Stimulated activated naive B cell treated with anti-CD40 and anti-IgM and Interleukin-4, amounts not matched to agents 10 μg/mL and 1 μg/mL and 100 μg/mL, for 72 hours (primary cell): ENCODE measurements at regions not wholly inside any gene's neighbourhood (a gene's known extent, or its start where the extent isn't known, plus 50 kb on each side); places are given as distances from the start of the nearest gene placed in this dataset.

Experiments used
- ATAC-seq, 2 donors: fragments of 150-1000 bp; cut with Tn5 transposase; replicated peaks; 2 replicates each; pipeline ENCODE4 v1.10.0; 2021; ENCODE audit warnings: moderate library complexity in 1 of 2
- DNase-seq: peaks from one replicate; pipeline ENCODE4 v3.0.0; 2021
- H3K27ac Mint-ChIP-seq: one replicate; pipeline ENCODE4 v1.8.0; 2022; ENCODE audit warnings: mild to moderate bottlenecking, mixed read lengths
- H3K27me3 Mint-ChIP-seq, 2 donors: one replicate each; pipeline ENCODE4 v1.8.0; 2022; ENCODE audit warnings: mixed read lengths in 2 of 2
- H3K36me3 Mint-ChIP-seq, 2 donors: one replicate each; pipeline ENCODE4 v1.8.0; 2022; ENCODE audit warnings: mixed read lengths in 2 of 2, mild to moderate bottlenecking in 1 of 2
- H3K4me1 Mint-ChIP-seq, 2 donors: one replicate each; pipeline ENCODE4 v1.8.0; 2022; ENCODE audit warnings: mixed read lengths in 2 of 2, mild to moderate bottlenecking in 1 of 2
- H3K4me3 Mint-ChIP-seq, 2 donors: one replicate each; pipeline ENCODE4 v1.8.0; 2022; ENCODE audit warnings: mild to moderate bottlenecking in 2 of 2, mixed read lengths in 2 of 2, moderate library complexity in 1 of 2
- H3K9me3 Mint-ChIP-seq, 2 donors: one replicate each; pipeline ENCODE4 v1.8.0; 2022; ENCODE audit warnings: mixed read lengths in 2 of 2, mild to moderate bottlenecking in 1 of 2

- Mint-ChIP-seq H3K27me3 (no peaks in the 10 kb centered on the region), H3K4me3 (no peak overlapping the region), H3K27ac (no peak overlapping the region), H3K36me3 (no peaks in the 10 kb centered on the region), H3K4me1 (no peaks in the 10 kb centered on the region), H3K9me3 (peaks cover 8% of the 10 kb centered on the region in 2 donors)
- no peak for ATAC-seq
- no peak for DNase-seq
Measured at GRCh38 chr12:127703026-127703425, 563.9 kb upstream of the TMEM132C start.

- no peaks in the 10 kb centered on the region for H3K36me3 Mint-ChIP-seq
- ATAC-seq: no peak
- H3K9me3 Mint-ChIP-seq: peaks cover 7 to 8% of the 10 kb centered on the region in 2 donors
- no peak for DNase-seq
- H3K4me1 Mint-ChIP-seq: no peaks in the 10 kb centered on the region
- no peak overlapping the region for H3K27ac Mint-ChIP-seq
- no peak overlapping the region for H3K4me3 Mint-ChIP-seq
- H3K27me3 Mint-ChIP-seq: no peaks in the 10 kb centered on the region
Measured at GRCh38 chr12:127711108-127711507, 555.9 kb upstream of the TMEM132C start.

GRCh38 chr12:127712561-127712960 lies 554.4 kb upstream of the TMEM132C start:
- Mint-ChIP-seq H3K4me3 (no peak overlapping the region), H3K27me3 (no peaks in the 10 kb centered on the region), H3K9me3 (peaks cover 8% of the 10 kb centered on the region in 2 donors), H3K4me1 (no peaks in the 10 kb centered on the region), H3K36me3 (no peaks in the 10 kb centered on the region), H3K27ac (no peak overlapping the region)
- DNase-seq (no peak), ATAC-seq (no peak)

- H3K27me3 Mint-ChIP-seq: no peaks in the 10 kb centered on the region
- ATAC-seq (no peak), DNase-seq (no peak)
- H3K4me3 Mint-ChIP-seq: no peak overlapping the region
- no peak overlapping the region for H3K27ac Mint-ChIP-seq
- H3K36me3 Mint-ChIP-seq: no peaks in the 10 kb centered on the region
- no peaks in the 10 kb centered on the region for H3K4me1 Mint-ChIP-seq
- peaks cover 4 to 8% of the 10 kb centered on the region in 2 donors for H3K9me3 Mint-ChIP-seq
Measured at GRCh38 chr12:127716166-127716565, 550.8 kb upstream of the TMEM132C start.

GRCh38 chr12:127717278-127717677 lies 549.7 kb upstream of the TMEM132C start:
- Mint-ChIP-seq H3K9me3 (peaks cover 4 to 8% of the 10 kb centered on the region in 2 donors), H3K27ac (no peak overlapping the region), H3K4me1 (no peaks in the 10 kb centered on the region), H3K4me3 (no peak overlapping the region), H3K36me3 (no peaks in the 10 kb centered on the region), H3K27me3 (no peaks in the 10 kb centered on the region)
- DNase-seq: no peak
- ATAC-seq: no peak

- ATAC-seq (no peak), DNase-seq (no peak)
- Mint-ChIP-seq H3K36me3 (no peaks in the 10 kb centered on the region), H3K9me3 (peaks cover 6 to 8% of the 10 kb centered on the region in 2 donors), H3K4me1 (no peaks in the 10 kb centered on the region), H3K27ac (no peak overlapping the region), H3K4me3 (no peak overlapping the region), H3K27me3 (no peaks in the 10 kb centered on the region)
Measured at GRCh38 chr12:127720334-127720733, 546.6 kb upstream of the TMEM132C start.

GRCh38 chr12:127722611-127723010 lies 544.4 kb upstream of the TMEM132C start:
- Mint-ChIP-seq H3K4me3 (no peak overlapping the region), H3K4me1 (no peaks in the 10 kb centered on the region), H3K9me3 (peaks cover 5% of the 10 kb centered on the region in 2 donors), H3K36me3 (no peaks in the 10 kb centered on the region), H3K27ac (no peak overlapping the region), H3K27me3 (no peaks in the 10 kb centered on the region)
- DNase-seq (no peak), ATAC-seq (no peak)

GRCh38 chr12:127723251-127723650 lies 543.7 kb upstream of the TMEM132C start:
- Mint-ChIP-seq H3K4me3 (no peak overlapping the region), H3K4me1 (no peaks in the 10 kb centered on the region), H3K27ac (no peak overlapping the region), H3K27me3 (no peaks in the 10 kb centered on the region), H3K9me3 (peaks cover 4 to 6% of the 10 kb centered on the region in 2 donors), H3K36me3 (no peaks in the 10 kb centered on the region)
- ATAC-seq: no peak
- no peak for DNase-seq

GRCh38 chr12:127726671-127727315 lies 540.2 kb upstream of the TMEM132C start:
- H3K9me3 Mint-ChIP-seq: peaks cover 5 to 7% of the 10 kb centered on the region in 2 donors
- ATAC-seq (no peak), DNase-seq (no peak)
- no peaks in the 10 kb centered on the region for H3K27me3 Mint-ChIP-seq
- no peaks in the 10 kb centered on the region for H3K36me3 Mint-ChIP-seq
- no peak overlapping the region for H3K4me3 Mint-ChIP-seq
- no peaks in the 10 kb centered on the region for H3K4me1 Mint-ChIP-seq
- H3K27ac Mint-ChIP-seq: no peak overlapping the region

- ATAC-seq (no peak), DNase-seq (no peak)
- H3K36me3 Mint-ChIP-seq: no peaks in the 10 kb centered on the region
- H3K27ac Mint-ChIP-seq: no peak overlapping the region
- no peak overlapping the region for H3K4me3 Mint-ChIP-seq
- H3K4me1 Mint-ChIP-seq: no peaks in the 10 kb centered on the region
- H3K9me3 Mint-ChIP-seq: peaks cover 7 to 9% of the 10 kb centered on the region in 2 donors
- H3K27me3 Mint-ChIP-seq: no peaks in the 10 kb centered on the region
Measured at GRCh38 chr12:127728285-127728684, 538.7 kb upstream of the TMEM132C start.

- H3K36me3 Mint-ChIP-seq: no peaks in the 10 kb centered on the region
- H3K9me3 Mint-ChIP-seq: peaks cover 9 to 11% of the 10 kb centered on the region in 2 donors
- DNase-seq: no peak
- no peaks in the 10 kb centered on the region for H3K27me3 Mint-ChIP-seq
- ATAC-seq: no peak
- no peak overlapping the region for H3K27ac Mint-ChIP-seq
- no peaks in the 10 kb centered on the region for H3K4me1 Mint-ChIP-seq
- no peak overlapping the region for H3K4me3 Mint-ChIP-seq
Measured at GRCh38 chr12:127728729-127729128, 538.2 kb upstream of the TMEM132C start.

GRCh38 chr12:127729381-127729780 lies 537.6 kb upstream of the TMEM132C start:
- no peak overlapping the region for H3K27ac Mint-ChIP-seq
- no peak overlapping the region for H3K4me3 Mint-ChIP-seq
- no peaks in the 10 kb centered on the region for H3K27me3 Mint-ChIP-seq
- no peak for ATAC-seq
- H3K36me3 Mint-ChIP-seq: no peaks in the 10 kb centered on the region
- H3K9me3 Mint-ChIP-seq: peaks cover 9 to 11% of the 10 kb centered on the region in 2 donors
- no peaks in the 10 kb centered on the region for H3K4me1 Mint-ChIP-seq
- no peak for DNase-seq

- Mint-ChIP-seq H3K27me3 (no peaks in the 10 kb centered on the region), H3K27ac (no peak overlapping the region), H3K9me3 (peaks cover 9% of the 10 kb centered on the region in 2 donors), H3K4me3 (no peak overlapping the region), H3K4me1 (no peaks in the 10 kb centered on the region), H3K36me3 (no peaks in the 10 kb centered on the region)
- no peak for ATAC-seq
- no peak for DNase-seq
Measured at GRCh38 chr12:127731657-127732056, 535.3 kb upstream of the TMEM132C start.

GRCh38 chr12:127742231-127742630 lies 524.7 kb upstream of the TMEM132C start:
- Mint-ChIP-seq H3K4me3 (no peak overlapping the region), H3K27ac (no peak overlapping the region), H3K4me1 (no peaks in the 10 kb centered on the region), H3K9me3 (peaks cover 0 to 1% of the 10 kb centered on the region in 2 donors), H3K36me3 (no peaks in the 10 kb centered on the region), H3K27me3 (no peaks in the 10 kb centered on the region)
- DNase-seq: no peak
- ATAC-seq: no peak

- Mint-ChIP-seq H3K27ac (no peak overlapping the region), H3K9me3 (peaks cover 0 to 2% of the 10 kb centered on the region in 2 donors), H3K27me3 (no peaks in the 10 kb centered on the region), H3K4me3 (no peak overlapping the region), H3K4me1 (no peaks in the 10 kb centered on the region), H3K36me3 (no peaks in the 10 kb centered on the region)
- ATAC-seq: no peak
- DNase-seq: no peak
Measured at GRCh38 chr12:127745469-127746212, 521.3 kb upstream of the TMEM132C start.
